H9 (cell line): ENCODE measurements at regions not wholly inside any gene's neighbourhood (a gene's known extent, or its start where the extent isn't known, plus 50 kb on each side); places are given as distances from the start of the nearest gene placed in this dataset.

ENCODE experiments used
- DNase-seq: peaks from one replicate; pipeline ENCODE4 v3.0.0-alpha.2; 2017
- H2AFZ ChIP-seq: one replicate; pipeline ENCODE4 v1.6.1; 2013; ENCODE audit warnings: mild to moderate bottlenecking, low read length, control low read depth, moderate library complexity
- H2AK5ac ChIP-seq: 2 replicates; pipeline ENCODE4 v1.6.1; 2013; ENCODE audit warnings: low read length, control low read depth, mixed read lengths; ENCODE audit not compliant: insufficient read length
- H2BK120ac ChIP-seq: one replicate; pipeline ENCODE4 v1.6.1; 2013; ENCODE audit warnings: low read depth, mild to moderate bottlenecking, low read length, control low read depth, inconsistent platforms; ENCODE audit not compliant: poor library complexity, severe bottlenecking
- H2BK12ac ChIP-seq: 2 replicates; pipeline ENCODE4 v1.6.1; 2013; ENCODE audit warnings: low read length, control low read depth, mixed read lengths, low read depth; ENCODE audit not compliant: insufficient read length
- H2BK15ac ChIP-seq: 2 replicates; pipeline ENCODE4 v1.6.1; 2013; ENCODE audit warnings: low read depth, low read length, control low read depth
- H2BK20ac ChIP-seq: one replicate; pipeline ENCODE4 v1.6.1; 2013; ENCODE audit warnings: low read depth, mild to moderate bottlenecking, low read length, control low read depth, inconsistent platforms; ENCODE audit not compliant: poor library complexity, severe bottlenecking
- H2BK5ac ChIP-seq: 2 replicates; pipeline ENCODE4 v1.6.1; 2013; ENCODE audit warnings: low read length, control low read depth, mixed read lengths; ENCODE audit not compliant: insufficient read length
- H3K14ac ChIP-seq: 2 replicates; pipeline ENCODE4 v1.6.1; 2013; ENCODE audit warnings: low read length, control low read depth; ENCODE audit not compliant: insufficient read depth
- H3K18ac ChIP-seq: 2 replicates; pipeline ENCODE4 v1.6.1; 2013; ENCODE audit warnings: low read depth, mild to moderate bottlenecking, mixed read lengths, low read length, control low read depth; ENCODE audit not compliant: insufficient read length
- H3K23ac ChIP-seq: 2 replicates; pipeline ENCODE4 v1.6.1; 2013; ENCODE audit warnings: low read length, control low read depth, mixed read lengths, low read depth; ENCODE audit not compliant: insufficient read length
- H3K23me2 ChIP-seq: 2 replicates; pipeline ENCODE4 v1.6.1; 2013; ENCODE audit warnings: low read depth, mild to moderate bottlenecking, mixed read lengths, low read length, control low read depth; ENCODE audit not compliant: insufficient read length, poor library complexity, severe bottlenecking
- H3K27ac ChIP-seq: 2 replicates; pipeline ENCODE4 v1.5.1; 2013; ENCODE audit warnings: low read length, control low read depth, mixed read lengths, low read depth; ENCODE audit not compliant: insufficient read length
- H3K27me3 ChIP-seq: 2 replicates; pipeline ENCODE4 v1.6.1; 2013; ENCODE audit warnings: low read length, control low read depth, inconsistent platforms; ENCODE audit not compliant: insufficient read depth
- H3K4ac ChIP-seq: 2 replicates; pipeline ENCODE4 v1.6.1; 2013; ENCODE audit warnings: low read depth, mild to moderate bottlenecking, control low read depth, inconsistent platforms, low read length, moderate library complexity
- H3K4me1 ChIP-seq: 2 replicates; pipeline ENCODE4 v1.6.1; 2013; ENCODE audit warnings: low read length, control low read depth, inconsistent platforms; ENCODE audit not compliant: insufficient read depth
- H3K4me2 ChIP-seq: 2 replicates; pipeline ENCODE4 v1.6.1; 2013; ENCODE audit warnings: low read length, control low read depth, mixed read lengths; ENCODE audit not compliant: insufficient read length, insufficient read depth
- H3K56ac ChIP-seq: 2 replicates; pipeline ENCODE4 v1.6.1; 2013; ENCODE audit warnings: low read depth, mild to moderate bottlenecking, mixed read lengths, low read length, control low read depth; ENCODE audit not compliant: insufficient read length
- H3K79me1 ChIP-seq: 2 replicates; pipeline ENCODE4 v1.6.1; 2013; ENCODE audit warnings: low read depth, mild to moderate bottlenecking, moderate library complexity, low read length, control low read depth, inconsistent platforms; ENCODE audit not compliant: insufficient read depth, poor library complexity, severe bottlenecking
- H3K79me2 ChIP-seq: 2 replicates; pipeline ENCODE4 v1.6.1; 2013; ENCODE audit warnings: low read length, control low read depth, inconsistent platforms; ENCODE audit not compliant: insufficient read depth
- H3K9ac ChIP-seq: 2 replicates; pipeline ENCODE4 v1.6.1; 2013; ENCODE audit warnings: low read length, control low read depth, mixed read lengths; ENCODE audit not compliant: insufficient read length; ENCODE audit errors: extremely low read depth
- H3K9me3 ChIP-seq: one replicate; pipeline ENCODE4 v1.6.1; 2013; ENCODE audit warnings: low read depth, low read length, inconsistent platforms; ENCODE audit not compliant: control insufficient read depth
- H3T11ph ChIP-seq: one replicate; pipeline ENCODE4 v1.6.1; 2013; ENCODE audit warnings: mild to moderate bottlenecking, low read length, control low read depth, inconsistent platforms
- H4K20me1 ChIP-seq: one replicate; pipeline ENCODE4 v1.6.1; 2013; ENCODE audit not compliant: control insufficient read depth, insufficient read length, insufficient read depth
- H4K5ac ChIP-seq: 2 replicates; pipeline ENCODE4 v1.6.1; 2013; ENCODE audit warnings: low read depth, mild to moderate bottlenecking, mixed read lengths, low read length, control low read depth; ENCODE audit not compliant: insufficient read length
- H4K8ac ChIP-seq: replicated peaks from 2 replicates; pipeline ENCODE4 v1.6.1; 2013; ENCODE audit warnings: low read length, control low read depth, mixed read lengths, low read depth; ENCODE audit not compliant: insufficient read length
- H4K91ac ChIP-seq: 2 replicates; pipeline ENCODE4 v1.6.1; 2013; ENCODE audit warnings: low read depth, mild to moderate bottlenecking, moderate library complexity, mixed read lengths, low read length, control low read depth; ENCODE audit not compliant: insufficient read length
- H3K27ac Mint-ChIP-seq, 3 experiments: 2 replicates in 2 of 3; 3 replicates in 1 of 3; pipeline ENCODE4 v1.8.0; 2020 to 2021; ENCODE audit warnings: mixed read lengths in 3 of 3, mild to moderate bottlenecking in 1 of 3, moderate library complexity in 1 of 3
- H3K27me3 Mint-ChIP-seq: 2 replicates; pipeline ENCODE4 v1.8.0; 2021; ENCODE audit warnings: low read depth, mild to moderate bottlenecking, moderate library complexity, mixed read lengths
- H3K36me3 Mint-ChIP-seq, 3 experiments: 2 replicates in 2 of 3; 3 replicates in 1 of 3; pipeline ENCODE4 v1.8.0; 2020 to 2021; ENCODE audit warnings: low read depth in 3 of 3, mixed read lengths in 3 of 3; ENCODE audit not compliant: insufficient read depth in 1 of 3
- H3K4me1 Mint-ChIP-seq, 2 experiments: 2 replicates each; pipeline ENCODE4 v1.8.0; 2020; ENCODE audit warnings: mixed read lengths in 2 of 2
- H3K4me3 Mint-ChIP-seq, 2 experiments: 2 replicates in 1 of 2; 3 replicates in 1 of 2; pipeline ENCODE4 v1.8.0; 2020 to 2021; ENCODE audit warnings: mild to moderate bottlenecking in 2 of 2, mixed read lengths in 2 of 2, moderate library complexity in 1 of 2
- H3K9me3 Mint-ChIP-seq, 2 experiments: 2 replicates in 1 of 2; 3 replicates in 1 of 2; pipeline ENCODE4 v1.8.0; 2020; ENCODE audit warnings: mild to moderate bottlenecking in 2 of 2, mixed read lengths in 2 of 2, moderate library complexity in 1 of 2
- CTCF ChIP-seq: fragments of 200-600 bp; sonication (generic); conservative IDR thresholded peaks from 3 replicates; pipeline ENCODE4 v1.8.0; 2021; ENCODE audit warnings: antibody characterized with exemption, mild to moderate bottlenecking
- WGBS: extraction: QIAGEN DNeasy Blood & Tissue Kit; methylation state at CpG from one replicate; pipeline ENCODE4 v1.1.7; 2013; ENCODE audit warnings: missing lambda C conversion rate, low lambda C conversion rate, mixed read lengths; ENCODE audit not compliant: insufficient read length; ENCODE audit errors: extremely low coverage; 5-methylcytosine and 5-hydroxymethylcytosine counted together

GRCh38 chr4:138633580-138633904, 382.0 kb upstream of the NOCT start:
- H3K4me3 Mint-ChIP-seq, result no peak overlapping the region
- Histone ChIP-seq H2BK15ac (no peak overlapping the region), H4K8ac (no peak overlapping the region), H4K5ac (no peak overlapping the region), H2BK120ac (no peak overlapping the region), H3K27me3 (no peaks in the 10 kb centered on the region), H3K9ac (no peak overlapping the region), H3K4me1 (peaks cover 4% of the 10 kb centered on the region; the same call in 1 of the 2 replicates), H3K23ac (no peak overlapping the region), H3T11ph (no peak overlapping the region), H3K14ac (no peak overlapping the region), H3K56ac (no peak overlapping the region), H2BK5ac (no peak overlapping the region), H3K4me2 (no peak overlapping the region), H2BK20ac (no peak overlapping the region), H2AK5ac (no peak overlapping the region), H4K91ac (no peak overlapping the region), H3K9me3 (no peaks in the 10 kb centered on the region), H3K18ac (no peak overlapping the region), H2AFZ (no peak overlapping the region), H3K27ac (no peak overlapping the region), H3K79me2 (no peaks in the 10 kb centered on the region), H2BK12ac (no peak overlapping the region), H3K79me1 (no peaks in the 10 kb centered on the region), H4K20me1 (no peaks in the 10 kb centered on the region), H3K23me2 (no peaks in the 10 kb centered on the region), H3K4ac (no peak overlapping the region)
- no peaks in the 10 kb centered on the region for H3K36me3 Mint-ChIP-seq
- DNase-seq, result no peak
- no peak overlapping the region for H3K27ac Mint-ChIP-seq
- no CpG with 5 or more reads among the region's 2 CpGs for WGBS
- no peaks in the 10 kb centered on the region for H3K27me3 Mint-ChIP-seq
- peaks cover 4 to 15% of the 10 kb centered on the region in 2 experiments for H3K4me1 Mint-ChIP-seq
- no peak for TF ChIP-seq CTCF
- no peaks in the 10 kb centered on the region; a peak in 1 of 5 replicates for H3K9me3 Mint-ChIP-seq
